Neural cell (in vitro differentiated cells): ENCODE measurements at regions not wholly inside any gene's neighbourhood (a gene's known extent, or its start where the extent isn't known, plus 50 kb on each side); places are given as distances from the start of the nearest gene placed in this dataset.

Source experiments
- CTCF ChIP-seq: fragments of 450-650 bp; IDR thresholded peaks from 2 replicates; pipeline ENCODE4 v1.5.1; 2014; ENCODE audit warnings: antibody characterized with exemption, mild to moderate bottlenecking, moderate library complexity; ENCODE audit not compliant: poor library complexity, severe bottlenecking
- EP300 ChIP-seq: fragments of 450-650 bp; conservative IDR thresholded peaks from 2 replicates; pipeline ENCODE4 v1.6.1; 2014; ENCODE audit warnings: antibody characterized with exemption, mild to moderate bottlenecking, moderate library complexity; ENCODE audit not compliant: poor library complexity, severe bottlenecking

GRCh38 chr9:107742531-107743309, 253.2 kb upstream of the KLF4 start:
- TF ChIP-seq EP300 (no peak), CTCF (no peak)
